ENCODE measurements at regions not wholly inside any gene's neighbourhood (a gene's known extent, or its start where the extent isn't known, plus 50 kb on each side); places are given as distances from the start of the nearest gene placed in this dataset.

GRCh38 chr17:79468183-79468944, 142.5 kb downstream of the RBFOX3 start:
- DNase-seq = no peak

- DNase-seq = no peak
These were observed 144.1 kb downstream of the RBFOX3 start for GRCh38 chr17:79466562-79467350.

GRCh38 chr17:79465681-79466025, 145.2 kb downstream of the RBFOX3 start:
- DNase-seq = no peak

GRCh38 chr17:79465011-79465680, 145.7 kb downstream of the RBFOX3 start:
- no peak for DNase-seq

GRCh38 chr17:79464318-79465010, 146.4 kb downstream of the RBFOX3 start:
- DNase-seq = no peak

- DNase-seq = no peak
These were observed 147.2 kb downstream of the RBFOX3 start for GRCh38 chr17:79463421-79464317.

GRCh38 chr17:79461041-79461440, 149.8 kb downstream of the RBFOX3 start:
- DNase-seq = no peak

GRCh38 chr17:79459846-79460245, 151.0 kb downstream of the RBFOX3 start:
- no peak for DNase-seq

- DNase-seq = no peak
These were observed 151.7 kb downstream of the RBFOX3 start for GRCh38 chr17:79459003-79459655.

- no peak for DNase-seq
These were observed 152.5 kb downstream of the RBFOX3 start for GRCh38 chr17:79458356-79458755.

- DNase-seq = no peak
These were observed 153.0 kb downstream of the RBFOX3 start for GRCh38 chr17:79457889-79458288.

- DNase-seq = no peak
These were observed 153.5 kb downstream of the RBFOX3 start for GRCh38 chr17:79457376-79457775.

- no peak for DNase-seq
These were observed 155.2 kb downstream of the RBFOX3 start for GRCh38 chr17:79455636-79456035.

- no peak for DNase-seq
These were observed 156.0 kb downstream of the RBFOX3 start for GRCh38 chr17:79454826-79455225.

GRCh38 chr17:79453481-79453880, 157.4 kb downstream of the RBFOX3 start:
- DNase-seq = no peak

- no peak for DNase-seq
These were observed 158.1 kb downstream of the RBFOX3 start for GRCh38 chr17:79452706-79453105.

- no peak for DNase-seq
These were observed 159.7 kb downstream of the RBFOX3 start for GRCh38 chr17:79451167-79451566.

GRCh38 chr17:79446399-79447009, 164.3 kb downstream of the RBFOX3 start:
- DNase-seq = no peak

- no peak for DNase-seq
These were observed 166.7 kb downstream of the RBFOX3 start for GRCh38 chr17:79444198-79444597.

- no peak for DNase-seq
These were observed 167.8 kb downstream of the RBFOX3 start for GRCh38 chr17:79443026-79443425.
